Tongue (tissue), 1 donor: ENCODE measurements at regions not wholly inside any gene's neighbourhood (a gene's known extent, or its start where the extent isn't known, plus 50 kb on each side); places are given as distances from the start of the nearest gene placed in this dataset.
A peak's percentile ranks its signal among the peaks of the same experiment; 100 is the strongest.

Source experiments
- DNase-seq: peaks from one replicate; pipeline ENCODE4 v3.0.0-alpha.2; 2015

DNA sequence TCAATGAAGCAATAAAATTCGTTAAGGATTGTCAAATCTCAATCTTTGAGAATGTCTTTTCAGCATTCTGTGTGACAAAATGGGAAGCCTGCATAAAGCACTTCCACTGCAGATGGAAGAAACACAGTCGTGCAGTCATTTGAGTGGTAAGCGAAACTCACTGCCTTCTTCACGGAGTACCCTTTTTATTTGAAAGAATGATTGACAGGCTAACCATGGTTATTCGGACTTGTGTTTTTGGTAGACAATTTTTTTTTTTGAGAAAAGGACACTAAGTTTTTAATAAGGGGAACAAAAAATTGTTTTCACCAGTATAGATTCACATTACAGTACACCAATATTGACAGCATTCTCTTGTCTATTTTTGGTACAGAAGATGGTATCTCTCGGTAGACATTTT is 86.9 kb upstream of the MSX1 start:
- DNase-seq: no peak

- no peak for DNase-seq
These were observed 88.3 kb upstream of the MSX1 start for GRCh38 chr4:4771160-4771559.

GRCh38 chr4:4770610-4771009 is 88.9 kb upstream of the MSX1 start:
- no peak for DNase-seq

DNA sequence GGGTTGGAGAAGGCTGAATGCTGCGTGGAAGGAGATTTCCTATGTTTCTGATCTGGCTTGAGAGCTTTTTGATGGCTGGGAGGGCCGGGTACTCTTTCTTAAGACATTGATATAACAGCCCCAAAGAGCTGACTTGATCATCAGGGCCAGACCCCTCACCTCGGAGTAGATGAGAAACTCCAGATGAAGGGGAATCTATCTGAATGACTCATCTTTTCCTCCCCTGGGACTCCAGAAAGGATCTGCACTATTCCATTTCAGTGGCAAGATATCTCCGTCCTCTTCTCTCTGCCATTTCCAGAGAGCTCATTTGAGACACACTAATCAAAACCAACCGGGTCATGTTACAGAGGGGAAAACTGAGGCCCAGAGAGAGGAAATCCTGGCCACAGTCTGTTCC is 92.9 kb upstream of the MSX1 start:
- DNase-seq: no peak

- no peak for DNase-seq
These were observed 93.7 kb upstream of the MSX1 start for GRCh38 chr4:4765811-4766210.

DNA sequence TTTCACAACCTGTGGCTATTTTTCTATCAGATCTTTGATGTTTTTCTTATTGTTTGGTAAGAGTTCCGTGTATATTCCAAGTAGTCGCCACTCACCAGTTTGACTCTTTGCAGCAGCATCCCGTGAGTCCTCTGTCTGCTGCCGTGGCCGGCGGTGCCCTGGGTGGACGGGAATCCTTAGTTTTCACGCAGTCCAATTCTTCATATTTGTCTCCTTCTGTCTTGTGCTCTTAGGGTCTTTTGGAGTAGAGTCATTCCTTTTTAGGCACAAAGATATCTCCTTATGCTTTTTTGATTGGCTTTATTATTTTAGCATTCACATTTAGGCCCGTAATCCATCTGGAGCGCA is 94.9 kb upstream of the MSX1 start:
- DNase-seq: no peak

DNA sequence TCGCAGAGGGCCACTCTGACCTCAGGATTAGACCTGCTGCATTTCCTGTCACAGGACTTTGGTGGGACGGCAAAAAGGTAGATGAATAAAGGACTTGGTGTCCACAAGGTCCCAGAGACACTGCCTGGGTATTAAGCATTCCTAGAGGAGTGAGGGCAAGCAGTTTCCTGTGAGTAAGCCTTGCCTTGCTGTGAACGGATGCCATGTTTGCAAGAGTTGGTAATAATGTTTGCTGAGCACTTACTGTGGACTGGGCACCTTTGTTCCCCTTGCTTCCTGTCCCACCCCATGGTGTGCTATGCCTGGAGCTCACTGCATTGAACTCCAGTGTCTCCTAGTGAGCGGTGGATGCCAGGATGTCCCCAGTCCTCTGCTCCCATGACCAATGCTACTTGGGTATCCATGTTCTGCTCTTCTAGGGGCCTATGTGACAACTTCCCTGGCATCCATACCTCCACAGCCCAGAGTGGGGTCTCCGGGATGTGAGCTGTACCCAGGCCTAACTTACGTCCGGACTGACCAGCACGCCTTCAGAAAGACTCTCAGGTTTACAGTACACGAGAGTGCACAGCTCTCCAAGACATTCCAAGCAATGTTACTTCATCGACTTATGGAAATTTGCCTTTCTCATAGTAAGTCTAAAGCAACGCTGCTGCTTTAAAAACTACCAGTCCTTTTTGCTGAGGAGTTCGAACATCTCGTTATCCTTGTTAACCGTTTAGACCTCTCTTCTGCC is 95.5 kb upstream of the MSX1 start:
- no peak for DNase-seq

DNA sequence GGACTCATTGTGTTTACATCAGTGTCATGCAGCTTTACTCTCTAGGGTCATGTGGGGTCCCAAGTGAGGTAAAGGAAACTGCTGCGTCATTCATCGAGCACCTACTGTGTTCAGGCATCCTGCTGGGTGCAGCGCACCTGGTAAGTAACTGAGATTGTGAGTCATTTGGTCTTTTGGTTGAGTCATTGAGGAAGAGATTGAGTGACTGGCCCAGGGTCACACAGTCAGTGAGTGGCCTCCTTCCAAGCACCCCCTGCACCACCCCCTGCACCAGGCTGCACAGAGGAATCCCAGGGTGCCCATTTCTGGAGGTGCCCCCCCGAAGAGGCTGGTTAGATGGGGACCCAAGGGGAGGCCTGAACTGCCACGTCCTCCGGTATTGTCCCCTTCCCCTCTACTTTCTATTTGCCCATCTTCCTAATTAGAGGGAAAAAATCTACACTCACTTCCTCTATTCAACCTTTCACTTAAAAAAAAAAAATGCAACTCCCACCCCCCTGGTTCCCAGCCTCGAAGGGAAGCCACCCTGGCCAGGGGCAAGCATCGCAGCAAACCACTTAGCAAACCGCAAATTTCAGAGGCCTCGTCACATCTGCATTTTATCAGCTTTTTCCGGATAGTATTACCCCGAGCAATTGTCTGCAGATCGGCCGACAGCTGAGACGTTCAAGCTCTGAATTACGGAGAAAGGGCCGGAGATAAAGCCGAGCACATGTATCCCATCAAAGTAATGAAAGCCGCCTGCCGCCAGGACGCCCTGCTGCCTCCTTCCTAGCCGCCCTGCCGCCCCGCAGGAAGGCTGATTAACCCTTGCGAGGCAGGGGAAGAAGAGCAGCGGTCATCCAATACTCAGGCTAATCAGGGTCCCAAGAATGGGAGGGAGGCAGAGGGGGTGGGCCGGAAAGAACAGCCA is 96.3 kb upstream of the MSX1 start:
- peak; percentile 75 for DNase-seq

GRCh38 chr4:4762300-4762699 is 97.2 kb upstream of the MSX1 start:
- no peak for DNase-seq

DNA sequence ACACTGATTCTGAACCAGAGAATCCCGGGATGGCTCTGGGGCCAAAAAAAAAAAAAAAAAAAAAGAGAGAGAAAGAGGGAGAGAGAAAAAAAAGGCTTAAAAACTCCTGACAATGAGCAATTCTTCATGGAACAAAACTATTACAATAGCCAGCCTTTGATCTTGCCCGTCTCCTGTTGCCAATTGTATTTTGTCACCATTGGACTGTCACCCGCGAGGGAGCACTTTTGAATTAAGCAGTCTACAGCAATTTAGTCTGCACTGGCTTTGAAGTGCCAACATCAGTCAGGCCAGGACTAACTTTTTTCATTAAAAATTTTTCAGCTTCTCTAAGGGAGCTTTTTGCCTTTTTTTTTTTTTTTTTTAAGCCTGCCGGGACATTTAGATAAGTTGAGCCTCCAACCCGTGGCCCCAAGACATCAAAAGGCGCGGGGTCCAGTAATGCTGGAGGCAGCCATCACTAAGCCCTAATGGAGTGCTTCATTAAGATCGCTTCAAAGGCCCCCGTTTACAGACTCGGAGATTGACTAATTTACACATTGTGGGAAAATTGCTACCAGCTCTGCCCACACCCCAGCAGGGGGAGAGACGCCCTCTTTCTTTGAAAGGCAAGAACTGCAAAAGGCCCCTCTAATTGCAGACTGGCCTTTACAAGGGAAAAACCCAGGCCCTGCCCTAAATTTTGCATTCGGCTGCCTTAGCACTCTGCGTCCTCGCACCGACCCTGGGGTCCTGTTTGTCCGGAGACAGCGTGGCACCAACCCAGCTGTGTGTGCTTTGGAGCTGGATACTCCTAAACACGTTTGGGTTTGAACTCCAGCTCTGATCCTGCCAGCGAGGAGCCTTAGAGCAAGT is 98.1 kb upstream of the MSX1 start:
- no peak for DNase-seq

- no peak for DNase-seq
These were observed 99.6 kb upstream of the MSX1 start for GRCh38 chr4:4759883-4760282.

- DNase-seq: no peak
These were observed 100.2 kb upstream of the MSX1 start for GRCh38 chr4:4759232-4759631.

DNA sequence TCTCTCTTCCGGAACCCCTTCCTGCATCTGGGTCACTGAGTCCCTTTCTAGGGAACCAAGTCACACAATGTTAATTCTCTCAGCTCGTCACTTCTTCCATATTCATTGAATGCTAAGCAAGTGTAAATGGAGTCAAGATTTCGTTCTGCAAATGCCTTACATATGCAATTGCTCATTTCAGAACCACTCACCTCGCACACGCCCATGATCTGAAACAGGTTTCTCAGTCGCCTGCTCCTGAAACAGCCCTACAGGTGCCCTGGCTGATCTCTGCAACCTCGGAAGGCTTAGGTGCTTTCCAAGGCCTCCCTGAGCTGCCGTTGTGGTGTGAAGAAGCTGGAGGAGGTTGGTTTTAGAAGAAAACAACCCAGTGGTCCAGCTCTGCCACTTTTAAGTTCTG is 100.8 kb upstream of the MSX1 start:
- DNase-seq: no peak

DNA sequence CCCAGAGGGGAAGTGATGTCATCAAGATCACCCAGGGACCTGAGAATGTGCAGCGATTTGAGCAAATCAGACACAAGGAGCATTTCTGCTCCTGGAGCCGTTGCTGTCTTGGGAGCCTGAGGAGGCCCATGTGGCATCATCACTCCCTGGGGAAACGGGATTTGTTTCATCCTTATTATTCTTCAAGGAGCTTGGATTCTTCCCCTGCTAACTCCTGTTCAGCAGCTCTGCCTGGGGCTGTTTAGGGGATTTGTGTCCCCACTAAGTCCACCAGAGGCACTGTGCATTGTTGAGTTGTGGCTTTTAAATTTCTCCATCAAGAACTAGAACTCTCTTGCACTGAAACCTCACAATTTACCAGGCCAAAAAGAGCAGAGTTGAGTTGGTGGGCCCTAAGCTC is 104.2 kb upstream of the MSX1 start:
- no peak for DNase-seq

DNA sequence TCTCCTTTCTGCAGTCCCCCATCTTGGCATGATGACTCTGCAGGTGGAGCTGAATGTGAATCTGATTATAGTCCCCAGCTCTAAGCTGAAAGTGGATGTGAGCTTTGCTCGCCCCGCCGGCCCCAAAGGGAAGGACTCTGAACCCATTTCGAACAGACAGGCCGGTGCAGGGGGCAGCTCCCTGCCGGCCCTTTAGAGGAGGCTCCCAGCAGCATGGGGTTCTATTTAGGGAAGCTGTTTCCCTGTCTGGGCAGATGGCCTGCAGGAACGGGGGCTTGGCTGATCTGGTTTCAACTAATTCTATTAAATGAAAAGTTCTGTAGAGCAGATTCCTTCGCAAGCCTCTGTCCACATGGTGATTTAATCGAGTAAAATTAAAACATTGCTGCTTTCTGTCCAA is 104.8 kb upstream of the MSX1 start:
- DNase-seq: peak; percentile 54

DNA sequence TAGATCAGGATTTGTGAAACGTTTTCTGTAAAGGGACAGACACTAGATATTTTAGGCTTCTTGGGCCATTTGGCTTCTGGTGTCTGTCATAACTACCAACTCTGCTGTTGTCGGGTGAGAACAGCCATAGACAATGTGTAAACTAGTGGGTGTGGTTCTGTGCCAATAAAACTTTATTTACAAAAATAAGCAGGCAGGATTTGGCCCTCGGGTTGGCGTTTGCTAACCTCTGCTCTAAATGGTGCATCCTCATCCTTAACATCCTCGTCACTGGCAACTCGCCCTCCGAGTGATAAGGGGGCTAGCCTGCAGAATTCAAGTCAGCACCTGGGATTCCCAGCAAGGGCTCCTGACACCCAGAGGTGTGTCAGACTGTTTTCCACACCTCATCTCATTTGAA is 105.8 kb upstream of the MSX1 start:
- no peak for DNase-seq

- no peak for DNase-seq
These were observed 106.7 kb upstream of the MSX1 start for GRCh38 chr4:4752576-4753401.

GRCh38 chr4:4752025-4752424 is 107.4 kb upstream of the MSX1 start:
- no peak for DNase-seq

- DNase-seq: no peak
These were observed 109.3 kb upstream of the MSX1 start for GRCh38 chr4:4750187-4750586.

DNA sequence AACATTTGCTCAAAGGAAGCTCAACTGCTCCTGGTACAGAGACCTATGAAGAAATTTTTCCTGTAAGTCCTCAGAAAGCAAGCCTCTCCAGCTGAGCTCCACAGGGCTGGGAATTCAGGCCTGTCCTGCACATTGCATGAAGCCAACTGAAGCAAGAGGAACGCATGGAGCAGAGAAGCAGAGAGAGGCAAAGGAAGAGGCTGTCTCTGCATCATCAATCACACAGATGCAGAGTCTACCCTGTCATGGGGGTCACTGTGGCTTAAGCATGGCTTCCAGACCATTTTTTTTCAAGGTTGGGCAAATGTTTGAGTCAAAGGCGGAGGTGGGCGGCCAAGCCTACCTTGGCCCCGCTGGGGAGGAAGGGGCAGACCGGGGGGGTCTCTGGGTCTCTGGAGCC is 110.3 kb upstream of the MSX1 start:
- DNase-seq: no peak

- no peak for DNase-seq
These were observed 113.0 kb upstream of the MSX1 start for GRCh38 chr4:4746444-4746843.

DNA sequence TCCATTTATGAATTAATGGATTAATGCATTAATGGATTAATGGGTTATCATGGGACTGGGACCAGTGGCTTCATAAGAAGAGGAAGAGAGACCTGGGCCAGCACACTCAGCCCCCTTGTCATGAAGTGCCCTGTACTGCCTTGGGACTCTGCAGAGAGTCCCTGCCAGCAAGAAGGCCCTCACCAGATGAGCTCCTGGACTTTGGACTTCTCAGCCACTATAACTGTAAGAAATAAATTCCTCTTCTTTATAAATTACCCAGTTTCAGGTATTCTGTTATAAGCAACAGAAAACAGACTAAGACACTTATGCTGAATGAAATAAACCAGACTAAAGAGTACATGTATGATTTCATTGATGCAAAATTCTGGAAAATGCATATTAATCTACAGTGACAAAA is 119.4 kb upstream of the MSX1 start:
- no peak for DNase-seq
